ENCODE measurements at regions not wholly inside any gene's neighbourhood (a gene's known extent, or its start where the extent isn't known, plus 50 kb on each side); places are given as distances from the start of the nearest gene placed in this dataset.

- TF ChIP-seq POLR2A (IDR thresholded peaks at IDR 0.05; ENCODE audit: low read depth, low read length): no peak
- DNase-seq (ENCODE audit: insufficient read length, low spot score): no peak
- peak; percentile 60 for FAIRE-seq
Measured at GRCh38 chr2:236661061-236661761, 91.6 kb downstream of the ACKR3 start.

- TF ChIP-seq POLR2A (IDR thresholded peaks at IDR 0.05; ENCODE audit: low read depth, low read length): no peak
- FAIRE-seq: no peak
- no peak for DNase-seq (ENCODE audit: insufficient read length, low spot score)
Measured at GRCh38 chr2:236661762-236662110, 92.1 kb downstream of the ACKR3 start.

GRCh38 chr2:236662231-236663185 is 92.9 kb downstream of the ACKR3 start:
- TF ChIP-seq POLR2A (IDR thresholded peaks at IDR 0.05; ENCODE audit: low read depth, low read length): no peak
- no peak for FAIRE-seq
- DNase-seq (ENCODE audit: insufficient read length, low spot score): no peak

GRCh38 chr2:236663287-236664101 is 93.9 kb downstream of the ACKR3 start:
- DNase-seq (ENCODE audit: insufficient read length, low spot score) (no peak), FAIRE-seq (no peak)
- TF ChIP-seq POLR2A (IDR thresholded peaks at IDR 0.05; ENCODE audit: low read depth, low read length): no peak

- TF ChIP-seq POLR2A (IDR thresholded peaks at IDR 0.05; ENCODE audit: low read depth, low read length): no peak
- DNase-seq (ENCODE audit: insufficient read length, low spot score) (no peak), FAIRE-seq (no peak)
Measured at GRCh38 chr2:236664136-236664535, 94.5 kb downstream of the ACKR3 start.

GRCh38 chr2:236665101-236665500 is 95.5 kb downstream of the ACKR3 start:
- TF ChIP-seq POLR2A (IDR thresholded peaks at IDR 0.05; ENCODE audit: low read depth, low read length): no peak
- DNase-seq (ENCODE audit: insufficient read length, low spot score) (no peak), FAIRE-seq (no peak)

- DNase-seq (ENCODE audit: insufficient read length, low spot score): peak; percentile 46
- no peak for FAIRE-seq
- no peak for TF ChIP-seq POLR2A (IDR thresholded peaks at IDR 0.05; ENCODE audit: low read depth, low read length)
Measured at GRCh38 chr2:236665572-236666118, 96.0 kb downstream of the ACKR3 start.

GRCh38 chr2:236666646-236667204 is 97.1 kb downstream of the ACKR3 start:
- no peak for DNase-seq (ENCODE audit: insufficient read length, low spot score)
- no peak for TF ChIP-seq POLR2A (IDR thresholded peaks at IDR 0.05; ENCODE audit: low read depth, low read length)
- FAIRE-seq: no peak

GRCh38 chr2:236667526-236667925 is 97.9 kb downstream of the ACKR3 start:
- DNase-seq (ENCODE audit: insufficient read length, low spot score) (no peak), FAIRE-seq (no peak)
- TF ChIP-seq POLR2A (IDR thresholded peaks at IDR 0.05; ENCODE audit: low read depth, low read length): no peak

GRCh38 chr2:236668531-236668969 is 98.9 kb downstream of the ACKR3 start:
- FAIRE-seq: no peak
- no peak for DNase-seq (ENCODE audit: insufficient read length, low spot score)
- TF ChIP-seq POLR2A (IDR thresholded peaks at IDR 0.05; ENCODE audit: low read depth, low read length): no peak

- no peak for TF ChIP-seq POLR2A (IDR thresholded peaks at IDR 0.05; ENCODE audit: low read depth, low read length)
- FAIRE-seq (no peak), DNase-seq (ENCODE audit: insufficient read length, low spot score) (no peak)
Measured at GRCh38 chr2:236670235-236670620, 100.6 kb downstream of the ACKR3 start.

GRCh38 chr2:236671896-236672562 is 102.4 kb downstream of the ACKR3 start:
- FAIRE-seq (no peak), DNase-seq (ENCODE audit: insufficient read length, low spot score) (no peak)

GRCh38 chr2:236672606-236673005 is 103.0 kb downstream of the ACKR3 start:
- no peak for FAIRE-seq
- no peak for TF ChIP-seq POLR2A (IDR thresholded peaks at IDR 0.05; ENCODE audit: low read depth, low read length)

More at GRCh38 chr2:236671896-236672562, 102.4 kb downstream of the ACKR3 start:
- no peak for TF ChIP-seq POLR2A (IDR thresholded peaks at IDR 0.05; ENCODE audit: low read depth, low read length)

More at GRCh38 chr2:236672606-236673005, 103.0 kb downstream of the ACKR3 start:
- no peak for DNase-seq (ENCODE audit: insufficient read length, low spot score)
